ENCODE measurements at regions not wholly inside any gene's neighbourhood (a gene's known extent, or its start where the extent isn't known, plus 50 kb on each side); places are given as distances from the start of the nearest gene placed in this dataset.

DNA sequence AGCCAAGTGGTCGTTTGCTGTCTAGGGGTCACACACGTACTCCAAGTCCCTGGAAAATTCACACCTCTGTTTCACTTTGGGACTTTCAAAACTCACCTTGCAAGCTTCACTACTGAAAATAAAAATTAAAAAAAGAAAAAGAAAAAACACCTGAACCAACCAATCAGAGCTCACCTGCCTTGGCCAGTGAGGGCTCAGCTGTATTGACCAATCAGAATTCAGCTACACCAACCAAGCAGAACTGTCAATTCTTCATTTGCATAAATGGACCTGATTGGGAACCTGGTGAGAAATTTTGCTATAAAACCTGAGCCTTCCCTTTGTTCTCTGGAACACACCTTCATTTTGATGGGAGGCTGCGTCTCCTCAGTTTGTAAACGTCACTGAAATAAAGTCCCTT is 176.4 kb downstream of the TTC32 start:
- DNase-seq (no peak), ATAC-seq (ENCODE audit: low read depth in 2 of 2) (no peak)
- Mint-ChIP-seq H3K9me3 (no peaks in the 10 kb centered on the region), H3K27ac (no peak overlapping the region), H3K27me3 (no peaks in the 10 kb centered on the region), H3K4me1 (no peaks in the 10 kb centered on the region), H3K36me3 (no peaks in the 10 kb centered on the region), H3K4me3 (no peak overlapping the region)
- no peak overlapping the region for H3K4me3 ChIP-seq (ENCODE audit: low read depth, low read length)
- no peaks in the 10 kb centered on the region for H3K27me3 ChIP-seq (ENCODE audit: control insufficient read depth, insufficient read depth, low read length)
- H3K36me3 ChIP-seq (ENCODE audit: control insufficient read depth, insufficient read depth, low read length), result no peaks in the 10 kb centered on the region
- no peak overlapping the region for H3K27ac ChIP-seq (ENCODE audit: insufficient read depth, low read length, poor library complexity, severe bottlenecking)
- no peaks in the 10 kb centered on the region for H3K9me3 ChIP-seq (ENCODE audit: control insufficient read depth in 2 of 2, low read length in 2 of 2)
- H3K4me1 ChIP-seq (ENCODE audit: control insufficient read depth, insufficient read depth, low read length, poor library complexity, severe bottlenecking), result no peaks in the 10 kb centered on the region

DNA sequence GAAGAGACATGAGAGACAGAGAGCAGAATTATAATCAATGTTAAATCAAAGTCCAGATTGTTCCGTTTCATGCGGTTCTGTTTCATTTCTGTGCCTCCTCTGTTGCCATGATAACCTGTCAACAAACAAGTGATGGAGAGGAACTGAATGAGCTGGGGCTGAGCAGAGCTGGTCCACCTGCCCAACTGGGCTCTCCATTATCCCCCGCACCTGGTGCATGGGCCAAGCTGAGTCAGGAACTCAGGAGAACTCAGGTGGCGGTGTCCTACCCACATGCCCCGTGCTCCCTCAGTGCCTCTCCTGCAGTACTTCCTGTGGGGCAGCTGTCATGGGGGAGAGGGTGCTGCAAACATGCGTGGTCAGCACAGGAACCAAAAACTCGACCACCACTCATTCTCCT is 178.8 kb downstream of the TTC32 start:
- H3K36me3 ChIP-seq (ENCODE audit: control insufficient read depth, insufficient read depth, low read length), result no peaks in the 10 kb centered on the region
- Mint-ChIP-seq H3K36me3 (no peaks in the 10 kb centered on the region), H3K27me3 (no peaks in the 10 kb centered on the region), H3K9me3 (no peaks in the 10 kb centered on the region), H3K4me3 (no peak overlapping the region), H3K4me1 (no peaks in the 10 kb centered on the region), H3K27ac (no peak overlapping the region)
- DNase-seq (no peak), ATAC-seq (ENCODE audit: low read depth in 2 of 2) (no peak)
- H3K9me3 ChIP-seq (ENCODE audit: control insufficient read depth in 2 of 2, low read length in 2 of 2), result no peaks in the 10 kb centered on the region
- H3K4me1 ChIP-seq (ENCODE audit: control insufficient read depth, insufficient read depth, low read length, poor library complexity, severe bottlenecking), result no peaks in the 10 kb centered on the region
- no peak overlapping the region for H3K4me3 ChIP-seq (ENCODE audit: low read depth, low read length)
- no peak overlapping the region for H3K27ac ChIP-seq (ENCODE audit: insufficient read depth, low read length, poor library complexity, severe bottlenecking)
- H3K27me3 ChIP-seq (ENCODE audit: control insufficient read depth, insufficient read depth, low read length), result no peaks in the 10 kb centered on the region

DNA sequence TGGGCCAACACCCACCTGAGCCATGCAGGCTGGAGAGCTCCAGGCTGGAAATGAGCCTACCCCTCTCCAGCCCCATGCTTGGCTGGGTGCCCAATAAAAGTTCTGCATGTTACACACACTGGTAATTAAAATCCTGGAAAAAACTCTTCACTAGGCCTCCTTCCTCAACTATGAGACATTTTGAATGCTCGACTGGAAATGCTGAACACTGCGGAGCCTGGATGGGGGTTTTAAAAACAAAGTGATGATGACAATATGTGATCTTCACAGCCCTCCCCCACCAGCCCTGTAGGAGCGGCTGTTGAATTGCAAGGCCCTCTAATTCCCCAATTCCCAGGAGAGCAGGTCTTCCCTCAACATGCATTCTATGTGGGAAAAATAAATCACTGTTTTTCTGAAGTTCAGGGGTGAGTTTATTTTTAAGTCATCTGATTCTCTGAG is 179.2 kb downstream of the TTC32 start:
- Mint-ChIP-seq H3K4me3 (no peak overlapping the region), H3K36me3 (no peaks in the 10 kb centered on the region), H3K27me3 (no peaks in the 10 kb centered on the region), H3K9me3 (no peaks in the 10 kb centered on the region), H3K27ac (no peak overlapping the region), H3K4me1 (no peaks in the 10 kb centered on the region)
- ATAC-seq (ENCODE audit: low read depth in 2 of 2) (no peak), DNase-seq (no peak)
- H3K27ac ChIP-seq (ENCODE audit: insufficient read depth, low read length, poor library complexity, severe bottlenecking), result no peak overlapping the region
- H3K9me3 ChIP-seq (ENCODE audit: control insufficient read depth in 2 of 2, low read length in 2 of 2), result no peaks in the 10 kb centered on the region
- H3K4me1 ChIP-seq (ENCODE audit: control insufficient read depth, insufficient read depth, low read length, poor library complexity, severe bottlenecking), result no peaks in the 10 kb centered on the region
- no peak overlapping the region for H3K4me3 ChIP-seq (ENCODE audit: low read depth, low read length)
- H3K27me3 ChIP-seq (ENCODE audit: control insufficient read depth, insufficient read depth, low read length), result no peaks in the 10 kb centered on the region
- no peaks in the 10 kb centered on the region for H3K36me3 ChIP-seq (ENCODE audit: control insufficient read depth, insufficient read depth, low read length)

DNA sequence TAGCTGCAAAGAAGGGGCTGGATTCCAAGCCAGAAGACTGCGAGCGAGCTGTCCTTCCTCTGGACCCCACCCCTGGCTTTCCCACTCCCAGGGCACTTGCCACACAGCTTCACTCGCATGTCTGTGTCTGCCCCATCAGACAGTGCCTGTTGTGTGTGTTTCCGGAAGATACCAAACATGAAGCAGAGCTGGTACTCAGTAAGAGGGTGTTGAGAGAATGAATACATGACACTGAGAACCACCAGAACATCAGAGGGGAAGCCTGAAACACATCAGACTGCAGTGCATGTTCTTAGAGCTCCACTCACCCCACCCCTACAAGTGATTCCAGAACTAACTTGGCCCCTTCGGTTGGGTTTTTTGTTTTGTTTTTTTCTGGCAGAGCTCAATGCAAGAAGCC is 181.5 kb downstream of the TTC32 start:
- Mint-ChIP-seq H3K27me3 (no peaks in the 10 kb centered on the region), H3K4me1 (no peaks in the 10 kb centered on the region), H3K9me3 (no peaks in the 10 kb centered on the region), H3K4me3 (no peak overlapping the region), H3K27ac (peak overlapping the region in 1 of 3 donors; percentile 65), H3K36me3 (no peaks in the 10 kb centered on the region)
- DNase-seq (no peak), ATAC-seq (ENCODE audit: low read depth in 2 of 2) (no peak)
- Histone ChIP-seq H3K4me1 (ENCODE audit: control insufficient read depth, insufficient read depth, low read length, poor library complexity, severe bottlenecking) (no peaks in the 10 kb centered on the region), H3K36me3 (ENCODE audit: control insufficient read depth, insufficient read depth, low read length) (no peaks in the 10 kb centered on the region), H3K27me3 (ENCODE audit: control insufficient read depth, insufficient read depth, low read length) (no peaks in the 10 kb centered on the region), H3K27ac (ENCODE audit: insufficient read depth, low read length, poor library complexity, severe bottlenecking) (no peak overlapping the region), H3K4me3 (ENCODE audit: low read depth, low read length) (no peak overlapping the region), H3K9me3 (ENCODE audit: control insufficient read depth in 2 of 2, low read length in 2 of 2) (no peaks in the 10 kb centered on the region)

- ATAC-seq (ENCODE audit: low read depth in 2 of 2) (no peak), DNase-seq (no peak)
- H3K9me3 Mint-ChIP-seq, result no peaks in the 10 kb centered on the region
- no peak overlapping the region for H3K4me3 Mint-ChIP-seq
- Histone ChIP-seq H3K36me3 (ENCODE audit: control insufficient read depth, insufficient read depth, low read length) (no peaks in the 10 kb centered on the region), H3K9me3 (ENCODE audit: control insufficient read depth in 2 of 2, low read length in 2 of 2) (no peaks in the 10 kb centered on the region), H3K4me1 (ENCODE audit: control insufficient read depth, insufficient read depth, low read length, poor library complexity, severe bottlenecking) (no peaks in the 10 kb centered on the region), H3K27ac (ENCODE audit: insufficient read depth, low read length, poor library complexity, severe bottlenecking) (no peak overlapping the region), H3K4me3 (ENCODE audit: low read depth, low read length) (no peak overlapping the region), H3K27me3 (ENCODE audit: control insufficient read depth, insufficient read depth, low read length) (no peaks in the 10 kb centered on the region)
- H3K27ac Mint-ChIP-seq, result peak overlapping the region in 1 of 3 donors; percentile 65
- H3K36me3 Mint-ChIP-seq, result no peaks in the 10 kb centered on the region
- no peaks in the 10 kb centered on the region for H3K27me3 Mint-ChIP-seq
- no peaks in the 10 kb centered on the region for H3K4me1 Mint-ChIP-seq
Measured at GRCh38 chr2:19719540-19719939, 182.2 kb downstream of the TTC32 start.

DNA sequence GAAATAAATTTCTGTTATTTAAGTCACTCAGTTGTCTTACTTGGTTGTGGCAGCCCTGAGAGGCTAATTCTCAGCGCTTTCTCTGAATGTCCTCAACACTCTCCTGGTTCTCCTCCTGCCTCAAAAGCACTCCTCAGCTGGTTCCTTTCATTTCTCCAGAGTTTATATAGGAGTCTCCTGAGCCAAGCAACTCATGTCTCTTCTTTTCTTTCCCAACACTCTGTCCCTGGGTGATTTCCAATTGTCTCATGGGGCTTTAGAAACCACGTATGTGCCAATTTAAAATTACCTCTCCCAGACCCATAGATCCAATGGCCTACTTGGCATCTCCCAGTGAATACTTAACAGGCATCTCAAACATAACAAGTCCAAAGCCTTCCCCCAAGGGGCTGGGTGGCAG is 184.3 kb downstream of the TTC32 start:
- H3K27ac Mint-ChIP-seq, result no peak overlapping the region
- peaks cover 0 to 4% (median 0%) of the 10 kb centered on the region in 7 donors for H3K9me3 Mint-ChIP-seq
- H3K4me3 ChIP-seq (ENCODE audit: low read depth, low read length), result no peak overlapping the region
- no peak overlapping the region for H3K27ac ChIP-seq (ENCODE audit: insufficient read depth, low read length, poor library complexity, severe bottlenecking)
- no peaks in the 10 kb centered on the region for H3K9me3 ChIP-seq (ENCODE audit: control insufficient read depth in 2 of 2, low read length in 2 of 2)
- H3K4me3 Mint-ChIP-seq, result no peak overlapping the region
- H3K4me1 ChIP-seq (ENCODE audit: control insufficient read depth, insufficient read depth, low read length, poor library complexity, severe bottlenecking), result no peaks in the 10 kb centered on the region
- no peaks in the 10 kb centered on the region for H3K36me3 Mint-ChIP-seq
- no peaks in the 10 kb centered on the region for H3K4me1 Mint-ChIP-seq
- DNase-seq, result no peak
- no peaks in the 10 kb centered on the region for H3K27me3 ChIP-seq (ENCODE audit: control insufficient read depth, insufficient read depth, low read length)
- H3K36me3 ChIP-seq (ENCODE audit: control insufficient read depth, insufficient read depth, low read length), result no peaks in the 10 kb centered on the region
- no peaks in the 10 kb centered on the region for H3K27me3 Mint-ChIP-seq
- ATAC-seq (ENCODE audit: low read depth in 2 of 2), result no peak

DNA sequence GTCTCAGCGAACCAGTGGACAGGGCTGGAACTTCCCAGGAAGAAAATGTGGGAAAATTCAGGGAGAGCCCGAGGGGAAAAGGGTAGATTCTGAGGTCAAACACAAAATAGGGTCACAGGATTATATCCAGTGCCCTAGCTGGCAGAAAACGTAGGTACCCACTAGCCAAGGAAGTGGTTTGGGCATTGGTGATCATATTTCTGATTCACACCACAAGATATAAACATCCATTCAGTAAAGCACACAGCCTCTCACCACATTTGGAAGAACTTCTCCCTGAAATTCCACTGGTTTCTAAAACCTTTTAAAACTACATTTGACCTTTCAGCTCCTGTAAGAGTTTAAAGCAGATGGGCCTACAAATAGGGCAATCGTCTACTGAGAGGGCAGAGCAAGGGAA is 186.9 kb downstream of the TTC32 start:
- ATAC-seq (ENCODE audit: low read depth in 2 of 2), result no peak
- DNase-seq, result no peak
- no peaks in the 10 kb centered on the region for H3K36me3 ChIP-seq (ENCODE audit: control insufficient read depth, insufficient read depth, low read length)
- Mint-ChIP-seq H3K4me1 (no peaks in the 10 kb centered on the region), H3K4me3 (no peak overlapping the region), H3K27ac (no peak overlapping the region), H3K36me3 (no peaks in the 10 kb centered on the region), H3K9me3 (peaks cover 0 to 4% (median 0%) of the 10 kb centered on the region in 7 donors), H3K27me3 (peaks cover 4% of the 10 kb centered on the region)
- no peaks in the 10 kb centered on the region for H3K9me3 ChIP-seq (ENCODE audit: control insufficient read depth in 2 of 2, low read length in 2 of 2)
- H3K4me3 ChIP-seq (ENCODE audit: low read depth, low read length), result no peak overlapping the region
- no peak overlapping the region for H3K27ac ChIP-seq (ENCODE audit: insufficient read depth, low read length, poor library complexity, severe bottlenecking)
- H3K4me1 ChIP-seq (ENCODE audit: control insufficient read depth, insufficient read depth, low read length, poor library complexity, severe bottlenecking), result no peaks in the 10 kb centered on the region
- H3K27me3 ChIP-seq (ENCODE audit: control insufficient read depth, insufficient read depth, low read length), result no peaks in the 10 kb centered on the region

GRCh38 chr2:19712850-19713249 is 188.9 kb downstream of the TTC32 start:
- ATAC-seq (ENCODE audit: low read depth in 2 of 2) (no peak), DNase-seq (no peak)
- Histone ChIP-seq H3K36me3 (ENCODE audit: control insufficient read depth, insufficient read depth, low read length) (no peaks in the 10 kb centered on the region), H3K27ac (ENCODE audit: insufficient read depth, low read length, poor library complexity, severe bottlenecking) (no peak overlapping the region), H3K27me3 (ENCODE audit: control insufficient read depth, insufficient read depth, low read length) (no peaks in the 10 kb centered on the region), H3K4me3 (ENCODE audit: low read depth, low read length) (no peak overlapping the region), H3K9me3 (ENCODE audit: control insufficient read depth in 2 of 2, low read length in 2 of 2) (no peaks in the 10 kb centered on the region), H3K4me1 (ENCODE audit: control insufficient read depth, insufficient read depth, low read length, poor library complexity, severe bottlenecking) (no peaks in the 10 kb centered on the region)
- H3K36me3 Mint-ChIP-seq, result no peaks in the 10 kb centered on the region
- H3K4me1 Mint-ChIP-seq, result no peaks in the 10 kb centered on the region
- H3K27me3 Mint-ChIP-seq, result peaks cover 4% of the 10 kb centered on the region
- H3K4me3 Mint-ChIP-seq, result no peak overlapping the region
- H3K27ac Mint-ChIP-seq, result no peak overlapping the region
- peaks cover 0 to 4% (median 2%) of the 10 kb centered on the region in 7 donors for H3K9me3 Mint-ChIP-seq

Data from CD4-positive, CD25-positive, alpha-beta regulatory T cell (primary cell).